ENCODE measurements at regions not wholly inside any gene's neighbourhood (a gene's known extent, or its start where the extent isn't known, plus 50 kb on each side); places are given as distances from the start of the nearest gene placed in this dataset.

- TF ChIP-seq POLR2AphosphoS5 (IDR thresholded peaks at IDR 0.05) (no peak), CTCF (IDR thresholded peaks at IDR 0.05) (no peak), POLR2A (IDR thresholded peaks at IDR 0.05) (no peak), EP300 (IDR thresholded peaks at IDR 0.05) (no peak)
Measured at GRCh38 chr2:145029873-145030272, 510.0 kb upstream of the ZEB2 start.

All from suprapubic skin (tissue), 4 donors.